HG03095 (cell line): ENCODE measurements at regions not wholly inside any gene's neighbourhood (a gene's known extent, or its start where the extent isn't known, plus 50 kb on each side); places are given as distances from the start of the nearest gene placed in this dataset.
"Not testable (repeated sequence)": the region's sequence is repeated elsewhere in the genome, so short reads cannot be mapped to it uniquely, and the experiment has no call there.

Experiments used
- ATAC-seq: cut with Tn5 transposase; IDR thresholded peaks from one replicate; pipeline ENCODE4 v1.9.1; 2021; ENCODE audit warnings: moderate library complexity; ENCODE audit not compliant: unreplicated experiment

DNA sequence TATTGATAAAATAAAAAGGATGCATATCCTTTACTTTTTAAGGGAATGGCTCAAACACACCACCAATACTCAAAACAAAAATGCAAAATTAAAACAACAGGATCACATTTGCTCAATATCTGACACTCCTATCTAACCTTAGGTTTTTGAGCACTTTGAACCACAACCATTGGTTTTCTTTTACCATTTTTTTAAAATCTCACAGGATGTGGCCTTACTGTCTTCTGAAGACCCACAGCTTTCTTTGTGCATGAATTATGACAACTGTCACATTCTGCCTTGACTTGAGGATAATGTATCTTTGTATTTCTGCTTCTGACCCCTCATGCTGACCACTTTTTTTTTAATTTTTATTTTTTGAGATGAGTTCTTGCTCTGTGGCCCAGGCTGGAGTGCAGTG, 461.1 kb upstream of the NRP1 start:
- ATAC-seq, result no peak

DNA sequence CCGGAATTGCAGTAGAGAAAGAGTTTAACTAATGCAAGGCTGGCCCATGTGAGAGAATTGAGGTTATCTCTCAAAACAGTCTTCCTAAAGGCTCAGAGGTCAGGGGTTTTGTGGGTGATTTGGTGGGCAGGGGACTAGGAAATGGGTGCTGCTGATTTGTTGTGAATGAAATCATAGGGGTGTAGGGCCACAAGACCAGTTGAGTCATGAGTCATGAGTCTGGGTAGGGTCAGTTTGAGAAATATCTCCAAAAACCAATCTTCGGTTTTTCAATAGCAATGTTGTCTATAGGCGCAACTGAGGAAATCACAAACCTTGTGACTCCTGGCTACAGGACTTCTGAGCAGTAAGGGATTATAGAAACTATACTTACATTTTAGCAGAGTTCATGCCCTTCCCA, 460.0 kb upstream of the NRP1 start:
- no peak for ATAC-seq

DNA sequence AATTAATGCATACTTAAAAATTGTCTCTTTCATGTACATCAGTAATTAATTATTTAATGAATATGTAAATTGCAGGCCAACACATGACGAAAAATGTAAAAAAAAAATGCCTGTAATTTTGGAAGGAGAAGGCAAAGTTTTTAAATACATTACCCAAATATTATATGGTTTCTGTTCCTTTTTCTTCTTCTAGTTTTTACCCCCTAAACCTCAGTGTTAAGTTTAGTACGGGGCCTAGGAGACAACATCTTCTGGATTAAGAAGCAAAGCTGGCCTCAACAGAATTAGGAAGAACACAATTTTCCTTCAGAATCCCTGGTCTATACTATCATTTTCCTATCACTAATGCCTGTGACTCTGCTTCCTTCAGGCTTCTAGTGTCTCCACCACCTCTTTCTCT, 459.3 kb upstream of the NRP1 start:
- ATAC-seq, result no peak

DNA sequence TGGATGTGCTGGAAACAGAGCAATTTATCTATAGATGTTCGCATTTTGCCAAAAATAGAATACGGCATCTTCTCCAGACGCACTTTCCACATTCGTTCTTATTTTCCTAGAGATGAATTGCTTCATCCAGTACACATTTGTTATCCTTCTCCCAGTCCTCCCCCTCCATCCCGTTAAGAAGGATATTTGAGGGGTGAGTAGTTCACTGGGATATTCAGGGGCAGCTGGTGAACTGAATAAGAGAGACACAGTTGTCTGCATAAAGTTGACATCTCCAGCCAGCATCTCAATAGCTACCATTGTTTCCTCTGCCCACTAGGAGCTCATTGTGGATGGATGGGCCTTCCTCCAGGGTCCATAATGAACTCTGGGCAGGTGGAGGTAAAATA, 456.8 kb upstream of the NRP1 start:
- no peak for ATAC-seq

DNA sequence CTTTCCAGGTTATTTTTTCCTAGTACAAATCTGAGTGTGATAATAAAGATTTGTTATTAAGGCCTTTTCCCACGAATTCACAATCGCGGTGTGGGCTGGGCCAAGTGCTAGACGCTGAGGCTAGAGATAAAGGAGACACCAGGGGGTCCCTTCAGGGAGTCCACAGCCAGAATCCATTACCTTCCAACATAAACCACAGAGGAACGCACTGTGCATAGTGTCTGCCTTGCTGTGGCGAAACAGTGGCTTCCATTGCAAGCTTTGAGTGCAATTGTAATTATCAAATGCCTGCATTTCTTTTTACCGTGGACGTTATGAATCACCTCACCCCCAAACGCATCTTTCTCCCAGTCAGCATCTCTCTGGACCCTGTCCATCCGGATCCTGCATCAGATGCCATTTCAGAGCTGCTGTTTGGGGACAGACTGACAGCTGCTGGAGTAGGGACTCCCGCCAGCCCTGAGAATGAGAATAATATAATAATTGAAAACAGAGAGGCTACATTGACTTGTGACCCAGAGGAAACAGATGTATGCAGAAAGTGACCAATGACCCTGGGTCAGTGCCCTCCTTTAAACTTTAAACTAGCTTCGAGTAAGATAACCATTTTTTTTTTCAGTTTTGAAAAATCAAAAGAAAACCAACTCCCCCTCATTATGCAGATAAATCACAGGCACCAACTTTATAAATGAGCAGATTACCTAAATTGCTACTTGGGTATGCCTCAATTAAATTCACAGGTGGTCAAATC, 456.2 kb upstream of the NRP1 start:
- ATAC-seq, result no peak

DNA sequence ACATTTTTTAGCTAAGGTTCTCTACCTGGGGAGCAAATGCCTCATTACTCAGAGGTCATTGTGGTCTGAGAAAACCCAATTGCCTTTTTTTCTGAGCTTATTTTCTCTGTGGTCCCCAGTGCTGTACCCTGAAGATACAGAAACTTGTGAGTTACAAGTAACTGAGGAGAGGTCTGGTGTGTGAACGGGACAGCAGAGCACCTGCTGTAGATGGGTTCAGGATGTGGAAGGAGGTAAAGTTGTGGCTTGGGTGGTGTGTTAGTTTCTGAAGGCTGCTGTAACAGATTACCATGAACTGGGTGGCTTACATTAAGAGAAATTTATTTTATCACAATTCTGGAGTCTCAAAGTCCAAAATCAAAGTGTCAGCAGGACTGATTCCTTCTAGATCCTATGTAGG, 449.1 kb upstream of the NRP1 start:
- no peak for ATAC-seq

DNA sequence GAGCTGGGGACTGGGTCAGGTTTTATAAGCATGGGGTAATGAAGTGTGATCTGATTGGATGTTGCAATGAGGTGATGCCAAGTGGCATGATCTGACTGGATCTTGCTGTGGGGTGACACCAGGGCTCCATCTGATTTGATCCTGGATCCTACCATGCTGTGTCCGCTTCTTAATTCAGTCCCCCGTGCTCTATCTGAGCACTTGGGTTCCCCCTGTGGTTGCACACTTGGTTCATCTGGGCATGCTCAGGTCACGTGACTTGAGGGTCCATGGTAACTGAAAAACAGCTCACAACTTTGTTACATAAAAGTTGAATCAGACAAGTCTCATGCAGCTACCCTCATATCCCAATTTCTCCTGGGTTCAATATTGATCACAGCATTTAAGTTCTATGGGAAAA, 448.6 kb upstream of the NRP1 start:
- ATAC-seq, result no peak

DNA sequence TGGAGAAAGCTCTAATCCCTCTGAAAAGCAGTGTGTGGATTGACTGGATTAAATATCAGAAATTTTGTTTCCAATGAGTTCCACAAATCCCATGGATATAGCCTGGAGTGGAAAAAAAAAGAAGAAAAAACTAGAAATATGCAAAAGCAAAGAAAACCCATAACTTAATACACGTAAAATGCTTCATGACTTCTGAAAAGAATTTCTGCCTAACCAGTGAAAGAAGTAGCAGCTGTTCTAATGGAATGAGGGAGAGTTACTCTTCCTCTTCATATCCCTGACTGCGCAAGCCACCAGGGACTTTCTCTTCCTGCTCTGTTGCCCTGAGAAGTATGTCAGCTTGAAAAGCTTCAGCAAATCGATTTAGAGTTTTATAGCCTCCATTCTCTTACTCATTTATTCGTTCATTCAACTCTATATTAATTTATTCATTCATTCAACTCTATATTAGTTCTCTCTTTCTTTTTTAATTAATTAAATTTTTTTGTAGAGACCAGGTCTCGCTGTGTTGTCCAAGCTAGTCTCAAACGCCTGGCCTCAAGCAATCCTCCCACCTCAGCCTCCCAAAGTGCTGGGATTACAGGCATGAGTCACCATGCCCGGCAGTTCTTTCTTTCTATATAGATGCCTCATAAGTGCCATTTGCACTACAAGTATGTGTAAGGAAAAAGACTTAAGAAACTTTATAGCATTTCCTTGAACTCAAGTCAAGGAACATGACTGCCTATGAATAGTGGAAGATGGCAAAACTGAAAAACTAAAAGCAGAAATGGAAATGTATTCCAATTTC, 447.3 kb upstream of the NRP1 start:
- ATAC-seq, result no peak

DNA sequence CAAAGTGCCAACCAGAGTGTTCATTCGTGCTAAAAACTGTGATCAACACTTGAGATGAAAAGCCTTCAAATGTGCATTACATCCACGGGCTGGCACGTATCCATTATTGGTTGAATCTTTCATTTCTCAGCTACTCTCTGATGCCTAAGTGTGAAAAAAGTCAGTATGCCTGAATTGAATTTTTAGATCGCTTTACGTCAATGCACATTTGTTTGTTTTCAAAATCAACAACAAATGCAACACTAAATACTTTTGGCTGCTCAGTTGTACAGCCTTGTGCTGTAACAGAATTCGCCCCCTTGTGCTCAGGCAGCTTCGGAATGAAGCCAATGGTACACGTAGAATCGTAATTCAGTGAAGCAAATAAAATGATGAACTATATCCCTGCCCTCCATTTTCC, 446.5 kb upstream of the NRP1 start:
- no peak for ATAC-seq

DNA sequence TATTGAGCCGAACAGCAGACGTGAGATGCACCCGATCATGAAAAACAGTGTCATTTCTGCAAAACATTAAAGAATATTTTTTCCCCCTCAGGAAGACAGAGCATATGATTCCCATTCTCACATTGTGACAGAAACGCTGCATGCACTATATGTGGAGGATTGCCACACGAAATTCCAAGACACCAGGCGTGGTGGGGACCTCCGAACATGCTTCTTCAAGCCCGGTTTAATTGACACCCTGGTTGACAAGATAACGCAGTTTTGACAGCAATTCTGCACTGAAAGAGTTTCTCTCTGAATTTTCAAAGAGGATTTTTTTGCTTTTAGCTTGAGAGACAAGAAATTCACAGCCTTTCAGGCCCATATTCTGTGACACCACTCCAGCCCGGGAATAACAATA, 442.8 kb upstream of the NRP1 start:
- no peak for ATAC-seq

DNA sequence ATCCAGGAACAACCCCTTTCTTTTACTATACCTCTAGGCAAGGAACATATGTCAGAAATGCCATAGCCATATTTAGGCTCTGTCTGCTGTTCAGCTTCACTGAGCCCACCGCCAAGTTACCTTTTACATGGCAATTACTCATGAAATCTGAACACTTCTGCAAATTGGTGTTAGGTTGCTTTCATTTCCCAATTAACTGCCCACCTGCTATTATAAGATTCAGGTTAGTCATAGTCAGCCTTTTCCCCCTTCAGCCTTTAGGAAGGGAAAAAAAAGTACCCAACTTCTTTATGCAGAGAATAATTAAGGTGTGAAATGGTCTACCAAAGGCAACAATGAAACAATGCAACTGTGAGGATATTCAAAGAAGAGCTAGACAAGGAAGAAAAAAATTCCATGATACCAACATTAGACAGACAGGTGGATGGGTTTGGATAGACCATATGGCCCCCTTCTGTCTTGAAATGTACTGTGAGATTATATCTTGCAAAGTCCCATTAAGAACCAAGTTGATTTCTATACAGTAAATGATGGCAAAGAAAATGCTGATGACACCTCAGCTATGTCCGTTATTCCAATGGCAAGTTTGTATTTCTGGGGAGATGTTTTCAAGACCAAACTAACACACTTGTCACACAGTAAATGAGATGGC, 442.1 kb upstream of the NRP1 start:
- ATAC-seq, result no peak

DNA sequence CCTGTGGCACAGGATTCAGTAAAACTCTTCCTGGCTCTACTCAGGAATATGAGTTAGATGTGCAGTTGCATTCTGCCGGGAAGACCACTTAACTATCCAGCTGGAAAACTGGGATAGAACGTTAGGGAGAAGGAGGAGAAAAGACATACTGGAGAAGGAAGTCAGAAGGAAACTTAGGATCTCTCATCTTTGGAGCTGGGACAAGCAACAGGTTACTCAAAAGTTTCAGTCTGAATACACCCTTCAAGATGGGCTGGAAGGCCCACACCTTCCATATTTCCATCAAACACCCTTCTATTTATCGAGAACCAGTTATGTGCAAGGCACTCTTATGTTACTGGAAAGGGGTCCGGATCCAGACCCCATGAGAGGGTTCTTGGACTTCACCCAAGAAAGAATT, 440.4 kb upstream of the NRP1 start:
- ATAC-seq, result no peak

DNA sequence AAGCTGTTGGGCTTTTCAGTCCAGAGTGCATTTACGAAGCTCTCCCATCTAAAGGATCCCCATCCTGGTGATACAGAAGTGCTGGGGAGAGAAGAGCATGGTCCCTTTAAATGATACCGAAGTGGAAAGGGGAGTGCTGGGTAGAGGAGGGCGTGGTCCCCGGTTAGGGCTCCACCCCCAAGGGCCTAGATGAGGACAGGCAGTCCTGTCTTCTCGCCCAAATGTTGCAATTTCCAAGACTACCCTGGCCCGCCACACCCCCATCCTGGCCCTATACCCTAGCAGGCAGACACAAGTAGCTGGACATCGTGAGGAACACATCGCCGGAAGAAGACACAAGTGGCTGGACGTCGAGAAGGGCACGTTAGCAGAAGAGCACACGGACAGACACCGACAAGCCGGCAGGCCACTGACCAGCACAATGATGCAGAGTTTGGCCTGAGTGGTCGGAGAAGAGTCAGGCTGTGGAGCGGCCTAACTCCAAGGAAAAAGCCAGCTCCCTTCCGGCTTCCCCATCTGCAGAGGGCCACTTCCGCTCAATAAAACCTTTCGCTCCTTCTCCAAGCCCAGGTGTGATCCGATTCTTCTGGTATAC, 439.5 kb upstream of the NRP1 start:
- ATAC-seq, result no peak

DNA sequence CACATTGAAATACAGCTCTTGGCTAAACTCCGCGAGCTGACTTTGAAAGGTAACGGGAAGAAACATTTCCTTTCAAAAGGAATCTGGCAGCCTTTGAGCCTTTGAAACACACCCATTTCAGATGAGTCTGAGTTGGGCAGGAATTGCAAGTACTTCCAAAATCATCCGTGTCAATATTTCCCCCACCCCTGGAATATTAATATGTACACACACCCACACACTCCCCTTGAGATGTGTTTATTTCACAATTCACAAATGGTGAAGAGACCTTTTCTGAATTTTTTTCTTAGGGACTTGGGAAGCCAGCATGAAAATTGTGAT, 438.7 kb upstream of the NRP1 start:
- ATAC-seq, result no peak

DNA sequence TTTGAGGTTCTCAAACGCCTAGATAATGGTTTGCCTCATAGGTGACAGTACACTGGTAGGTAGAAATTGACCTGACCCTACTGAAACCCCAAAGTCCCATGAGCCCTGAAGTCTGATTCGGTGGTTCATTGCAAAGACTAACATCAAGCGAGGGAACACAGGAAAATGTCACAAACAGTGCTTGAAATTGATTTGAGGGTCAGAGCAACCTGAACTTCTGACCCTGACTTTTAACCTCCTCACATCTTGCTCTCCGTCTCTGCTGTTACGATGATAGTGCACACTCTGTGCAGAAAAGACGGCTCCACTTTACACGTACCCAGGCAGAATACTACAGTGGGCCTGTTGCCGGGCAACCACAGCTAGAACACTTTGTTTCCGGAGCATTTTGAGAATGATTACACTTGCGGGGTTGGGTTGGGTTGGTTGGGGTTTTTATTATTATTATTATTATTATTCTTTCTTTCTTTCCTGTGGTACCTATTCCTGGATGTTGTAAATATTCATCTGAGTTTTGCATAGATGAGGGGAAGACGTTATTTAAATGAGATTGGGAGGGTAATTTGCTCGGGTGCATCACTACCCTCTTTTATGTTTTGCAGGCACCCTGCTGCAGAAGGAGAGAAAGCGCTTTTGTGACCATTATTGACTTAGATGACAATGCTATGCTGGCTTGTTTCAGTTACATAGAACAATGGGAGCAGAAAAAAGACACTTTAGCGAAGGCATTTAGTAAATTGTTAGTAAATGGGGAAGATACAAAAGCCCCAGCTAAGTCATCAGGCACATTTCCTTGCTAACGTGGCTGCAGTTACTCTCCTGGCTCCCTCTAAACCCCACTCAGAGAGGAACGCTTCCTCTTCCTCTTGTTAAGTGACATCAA, 438.1 kb upstream of the NRP1 start:
- no peak for ATAC-seq

DNA sequence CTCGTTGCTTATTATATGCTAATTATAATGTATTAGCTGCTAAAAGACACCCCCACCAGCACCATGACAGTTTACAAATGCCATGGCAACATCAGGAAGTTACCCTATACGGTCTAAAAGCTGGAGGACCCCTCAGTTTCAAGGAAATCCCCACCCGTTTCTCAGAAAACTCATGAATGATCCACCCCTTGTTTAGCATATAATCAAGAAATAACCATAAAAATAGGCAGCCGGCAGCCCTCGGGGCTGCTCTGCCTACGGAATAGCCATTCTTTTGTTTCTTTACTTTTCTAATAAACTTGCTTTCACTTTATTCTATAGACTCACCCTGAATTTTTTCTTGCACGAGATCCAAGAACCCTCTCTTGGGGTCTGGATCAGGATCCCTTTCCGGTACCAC, 437.4 kb upstream of the NRP1 start:
- ATAC-seq, result not testable (repeated sequence)

DNA sequence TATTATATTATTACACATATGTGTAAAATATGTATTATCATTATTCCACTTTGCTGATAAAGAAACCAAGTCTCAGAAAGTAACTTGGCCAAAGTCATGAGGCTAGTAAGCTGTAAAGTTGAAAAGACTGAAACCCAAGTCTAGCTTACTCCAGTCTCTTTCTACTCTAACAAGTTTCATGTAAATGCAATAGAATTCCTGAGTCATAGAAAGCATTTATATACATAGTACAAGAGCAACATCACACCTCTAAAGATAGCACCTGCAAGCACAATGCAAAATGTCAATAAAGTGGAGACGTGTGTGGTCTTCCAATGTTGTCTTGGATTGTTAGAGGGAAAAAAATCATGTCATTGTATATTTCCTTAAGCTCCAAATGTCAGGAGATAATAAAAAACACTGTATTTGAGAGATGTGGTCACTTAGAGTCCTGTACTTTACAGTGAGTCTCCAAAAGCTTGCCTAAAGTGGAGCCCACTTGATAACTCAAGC, 430.3 kb upstream of the NRP1 start:
- ATAC-seq, result no peak

DNA sequence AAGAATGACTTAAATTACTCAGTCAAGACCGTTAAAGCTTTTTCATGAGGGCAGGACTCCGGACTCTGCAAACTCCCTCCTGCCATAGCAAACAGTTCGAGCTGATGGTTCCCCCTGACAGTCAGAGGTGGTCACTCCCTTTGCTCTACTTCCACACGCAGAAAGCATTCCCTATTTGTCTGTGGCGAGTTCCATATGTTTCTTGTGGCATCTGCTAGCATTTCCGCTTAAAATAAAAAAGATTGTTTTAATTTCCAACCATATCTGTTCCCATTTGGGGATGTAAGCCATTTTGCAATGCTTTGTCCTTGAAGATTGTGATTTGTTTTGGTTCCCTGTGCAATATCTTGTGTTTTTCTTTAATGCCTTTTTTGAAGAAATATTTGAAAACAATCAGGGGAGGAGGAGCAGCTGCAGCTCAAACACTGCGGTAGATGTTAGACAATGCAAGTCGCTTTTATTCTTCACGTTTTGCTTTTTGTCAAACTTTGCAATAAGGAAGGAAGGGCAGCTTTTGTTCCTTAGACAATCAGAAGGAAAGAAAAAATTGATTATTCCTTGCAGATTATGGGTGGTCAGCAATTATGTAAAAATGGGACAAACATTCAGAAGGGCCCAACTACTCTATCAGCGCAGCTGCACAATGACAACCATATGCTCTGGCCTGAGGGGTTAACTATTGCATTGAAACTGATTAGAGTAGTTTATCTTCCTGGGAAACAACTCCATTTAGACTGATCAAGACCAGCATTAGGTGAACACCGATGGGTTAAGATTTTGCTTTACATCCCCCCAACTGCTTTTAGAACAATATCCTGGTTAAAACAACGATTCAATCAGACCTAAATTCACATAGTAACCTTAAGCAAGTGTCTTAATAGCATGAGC, 425.8 kb upstream of the NRP1 start:
- no peak for ATAC-seq

DNA sequence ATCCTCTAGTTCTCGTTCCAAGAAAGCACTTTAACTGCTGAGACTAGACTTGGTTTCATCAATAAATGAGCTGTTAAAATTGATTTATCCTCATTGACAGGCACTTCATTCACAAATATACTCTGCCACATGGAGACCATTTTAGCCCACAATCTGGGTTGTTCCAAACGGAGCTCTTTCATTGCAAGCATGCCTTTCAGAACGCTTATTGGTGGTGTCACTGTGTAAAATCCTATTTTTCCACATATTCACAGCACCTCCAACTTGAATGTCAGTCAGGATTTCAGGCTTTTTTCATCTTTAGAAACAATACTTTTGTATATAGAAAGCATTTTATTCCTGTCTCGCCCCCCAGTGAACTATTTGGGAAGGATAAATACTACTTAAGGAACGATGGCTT, 424.7 kb upstream of the NRP1 start:
- no peak for ATAC-seq

DNA sequence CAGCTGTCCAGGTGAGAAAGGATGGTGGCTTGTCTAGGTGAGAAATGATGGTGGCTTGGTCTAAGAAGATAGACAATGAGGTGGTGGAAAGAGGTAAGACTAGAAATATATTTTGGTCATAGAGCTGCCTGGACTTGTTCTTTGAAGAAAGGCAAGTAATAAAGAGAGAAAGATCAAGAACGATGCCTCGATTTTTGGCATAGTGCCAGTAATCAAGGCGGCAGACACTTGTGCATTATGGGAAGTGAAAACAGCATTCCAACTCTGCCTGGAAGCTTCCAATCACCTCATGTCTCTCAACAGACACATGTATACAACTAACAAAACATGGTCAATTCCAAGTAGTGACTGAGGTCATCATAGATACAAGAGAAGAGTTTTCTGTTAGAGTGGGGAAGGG, 423.8 kb upstream of the NRP1 start:
- ATAC-seq, result no peak
